Fibroblast of lung (primary cell): ENCODE measurements at regions not wholly inside any gene's neighbourhood (a gene's known extent, or its start where the extent isn't known, plus 50 kb on each side); places are given as distances from the start of the nearest gene placed in this dataset.

Experiments used
- DNase-seq, 2 donors: peaks; one replicate each; pipeline versions ENCODE4 v3.0.0 to v3.0.0-alpha.2; 2010; ENCODE audit warnings: low read depth in 2 of 2
- H2AFZ ChIP-seq: 2 replicates; pipeline ENCODE4 v1.5.1; 2012; ENCODE audit warnings: low read length, control low read depth, inconsistent platforms
- H3K27ac ChIP-seq: 2 replicates; pipeline ENCODE4 v1.5.1; 2011; ENCODE audit warnings: low read length, control low read depth; ENCODE audit not compliant: insufficient read depth
- H3K27me3 ChIP-seq: 2 replicates; pipeline ENCODE4 v1.5.1; 2011; ENCODE audit warnings: mild to moderate bottlenecking, low read length; ENCODE audit not compliant: control insufficient read depth, insufficient read depth
- H3K36me3 ChIP-seq: 2 replicates; pipeline ENCODE4 v1.5.1; 2011; ENCODE audit warnings: low read length; ENCODE audit not compliant: control insufficient read depth, insufficient read depth
- H3K4me1 ChIP-seq: 2 replicates; pipeline ENCODE4 v1.5.1; 2011; ENCODE audit warnings: low read length; ENCODE audit not compliant: control insufficient read depth, insufficient read depth; ENCODE audit errors: extremely low read depth
- H3K4me2 ChIP-seq: 2 replicates; pipeline ENCODE4 v1.5.1; 2011; ENCODE audit warnings: low read length, control low read depth; ENCODE audit not compliant: insufficient read depth; ENCODE audit errors: extremely low read depth
- H3K4me3 ChIP-seq, 4 experiments: fragments of 200-600 bp in 1 of 4; sonication (generic) in 1 of 4; replicated peaks in 1 of 4; 2 replicates each; pipeline ENCODE4 v1.5.1; 2011 to 2016; ENCODE audit warnings: low read length in 4 of 4, low read depth in 3 of 4, mild to moderate bottlenecking in 3 of 4, control low read depth in 2 of 4, inconsistent platforms in 1 of 4, mixed read lengths in 1 of 4; ENCODE audit not compliant: insufficient read depth in 1 of 4; ENCODE audit errors: control extremely low read depth in 1 of 4
- H3K79me2 ChIP-seq: 2 replicates; pipeline ENCODE4 v1.5.1; 2012; ENCODE audit warnings: mild to moderate bottlenecking, low read length, inconsistent platforms; ENCODE audit not compliant: control insufficient read depth, insufficient read depth
- H3K9ac ChIP-seq: 2 replicates; pipeline ENCODE4 v1.5.1; 2011; ENCODE audit warnings: mild to moderate bottlenecking, low read length, control low read depth; ENCODE audit not compliant: insufficient read depth
- H3K9me3 ChIP-seq: 2 replicates; pipeline ENCODE4 v1.5.1; 2012; ENCODE audit warnings: low read depth, low read length; ENCODE audit not compliant: control insufficient read depth, insufficient read depth
- H4K20me1 ChIP-seq: 2 replicates; pipeline ENCODE4 v1.5.1; 2011; ENCODE audit warnings: low read length; ENCODE audit not compliant: control insufficient read depth, insufficient read depth; ENCODE audit errors: extremely low read depth
- EZH2 ChIP-seq: IDR thresholded peaks from 2 replicates; pipeline ENCODE4 v1.5.1; 2012; ENCODE audit warnings: low read length, control low read depth, mild to moderate bottlenecking; ENCODE audit errors: missing control alignments
- TF ChIP-seq, protein P1 (sequence below), 2 donors: IDR thresholded peaks in 1 of 2; conservative IDR thresholded peaks in 1 of 2; 1 replicate in 1 of 2; 2 replicates in 1 of 2; pipeline ENCODE4 v1.5.1; 2011 to 2012; ENCODE audit warnings: low read length in 2 of 2, control low read depth in 1 of 2, inconsistent platforms in 1 of 2, low read depth in 1 of 2, mild to moderate bottlenecking in 1 of 2

DNA sequence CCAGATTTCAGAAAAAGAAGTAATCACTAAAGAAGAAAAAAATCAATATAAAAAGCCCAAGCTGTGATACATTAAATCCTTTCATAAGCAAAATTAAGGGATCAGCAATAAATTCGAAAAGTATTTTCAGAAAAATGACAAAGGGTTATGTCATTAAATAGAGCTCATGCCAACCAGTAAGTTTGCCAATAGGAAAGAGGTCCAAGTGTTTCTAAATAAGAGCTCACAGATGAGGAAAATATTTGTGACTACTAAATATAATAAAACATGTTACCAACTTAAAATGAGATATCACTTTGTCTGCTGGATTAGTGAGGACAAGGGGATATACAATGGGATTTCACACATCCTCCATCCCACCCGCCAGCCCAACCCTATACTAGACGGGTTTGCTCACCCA is 140.3 kb upstream of the EYA4 start:
- Histone ChIP-seq H3K4me1 (peaks cover 2% of the 10 kb centered on the region), H3K4me2 (no peak overlapping the region), H4K20me1 (no peaks in the 10 kb centered on the region), H3K36me3 (no peaks in the 10 kb centered on the region), H3K9me3 (no peaks in the 10 kb centered on the region), H3K79me2 (no peaks in the 10 kb centered on the region), H2AFZ (no peak overlapping the region), H3K27me3 (no peaks in the 10 kb centered on the region), H3K27ac (no peak overlapping the region), H3K4me3 (no peak overlapping the region), H3K9ac (no peak overlapping the region)
- no peak for DNase-seq
- TF ChIP-seq, protein P1, sequence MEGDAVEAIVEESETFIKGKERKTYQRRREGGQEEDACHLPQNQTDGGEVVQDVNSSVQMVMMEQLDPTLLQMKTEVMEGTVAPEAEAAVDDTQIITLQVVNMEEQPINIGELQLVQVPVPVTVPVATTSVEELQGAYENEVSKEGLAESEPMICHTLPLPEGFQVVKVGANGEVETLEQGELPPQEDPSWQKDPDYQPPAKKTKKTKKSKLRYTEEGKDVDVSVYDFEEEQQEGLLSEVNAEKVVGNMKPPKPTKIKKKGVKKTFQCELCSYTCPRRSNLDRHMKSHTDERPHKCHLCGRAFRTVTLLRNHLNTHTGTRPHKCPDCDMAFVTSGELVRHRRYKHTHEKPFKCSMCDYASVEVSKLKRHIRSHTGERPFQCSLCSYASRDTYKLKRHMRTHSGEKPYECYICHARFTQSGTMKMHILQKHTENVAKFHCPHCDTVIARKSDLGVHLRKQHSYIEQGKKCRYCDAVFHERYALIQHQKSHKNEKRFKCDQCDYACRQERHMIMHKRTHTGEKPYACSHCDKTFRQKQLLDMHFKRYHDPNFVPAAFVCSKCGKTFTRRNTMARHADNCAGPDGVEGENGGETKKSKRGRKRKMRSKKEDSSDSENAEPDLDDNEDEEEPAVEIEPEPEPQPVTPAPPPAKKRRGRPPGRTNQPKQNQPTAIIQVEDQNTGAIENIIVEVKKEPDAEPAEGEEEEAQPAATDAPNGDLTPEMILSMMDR (conservative IDR thresholded peaks at IDR 0.05 in 1 of 2, IDR thresholded peaks at IDR 0.05 in 1 of 2; ENCODE audit: low read depth in 1 of 2, low read length in 2 of 2) = no peak
- TF ChIP-seq EZH2 = no peak

DNA sequence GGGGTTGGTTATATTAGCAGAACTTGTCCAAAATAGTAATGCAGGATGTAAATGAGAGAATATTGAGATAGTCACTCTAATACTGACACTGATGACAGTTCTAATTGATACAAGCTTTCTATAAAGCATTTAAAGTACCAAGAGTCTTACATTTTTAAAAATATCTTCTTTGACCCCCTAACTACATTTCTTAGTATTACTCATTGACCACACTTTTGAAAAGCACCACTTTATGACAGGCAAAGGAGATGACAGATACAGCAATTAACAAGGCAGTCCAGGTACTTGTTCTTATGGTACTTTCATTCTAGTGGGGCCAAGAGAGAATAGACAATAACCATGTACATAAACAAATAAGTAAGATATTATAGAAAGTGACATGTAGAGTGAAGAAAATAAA is 139.4 kb upstream of the EYA4 start:
- no peaks in the 10 kb centered on the region for H3K9me3 ChIP-seq
- H2AFZ ChIP-seq = no peak overlapping the region
- H3K36me3 ChIP-seq = no peaks in the 10 kb centered on the region
- H3K27ac ChIP-seq = no peak overlapping the region
- H3K4me2 ChIP-seq = no peak overlapping the region
- peak in 1 of 2 donors; percentile 58 for DNase-seq
- peaks cover 2% of the 10 kb centered on the region for H3K4me1 ChIP-seq
- H3K27me3 ChIP-seq = no peaks in the 10 kb centered on the region
- H3K79me2 ChIP-seq = no peaks in the 10 kb centered on the region
- H4K20me1 ChIP-seq = no peaks in the 10 kb centered on the region
- TF ChIP-seq, protein P1 (conservative IDR thresholded peaks at IDR 0.05 in 1 of 2, IDR thresholded peaks at IDR 0.05 in 1 of 2; ENCODE audit: low read depth in 1 of 2, low read length in 2 of 2) = no peak
- TF ChIP-seq EZH2 = no peak
- H3K4me3 ChIP-seq = no peak overlapping the region
- H3K9ac ChIP-seq = no peak overlapping the region

DNA sequence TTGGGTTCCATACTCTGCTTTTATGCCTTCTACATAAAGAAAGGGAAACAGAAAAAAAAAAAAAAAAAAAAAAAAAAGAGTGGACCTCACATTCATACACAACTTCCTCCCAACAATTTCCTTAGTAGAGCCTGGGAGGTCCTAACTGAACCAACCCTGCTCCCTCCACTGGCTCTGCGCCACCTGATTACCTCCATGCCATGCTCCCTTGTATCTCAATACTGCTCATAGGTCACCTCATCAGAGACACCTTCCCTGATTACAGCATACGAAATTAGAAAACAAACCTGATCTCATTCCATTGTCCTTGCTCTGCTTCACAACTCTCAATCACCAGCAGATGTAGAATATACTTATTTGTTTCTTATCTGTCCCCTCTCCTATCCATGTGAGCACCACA is 134.2 kb upstream of the EYA4 start:
- Histone ChIP-seq H3K4me2 (no peak overlapping the region), H3K27me3 (no peaks in the 10 kb centered on the region), H3K9me3 (no peaks in the 10 kb centered on the region), H4K20me1 (no peaks in the 10 kb centered on the region), H3K4me1 (no peaks in the 10 kb centered on the region), H3K79me2 (no peaks in the 10 kb centered on the region), H2AFZ (no peak overlapping the region), H3K4me3 (no peak overlapping the region), H3K36me3 (no peaks in the 10 kb centered on the region), H3K9ac (no peak overlapping the region), H3K27ac (no peak overlapping the region)
- no peak for DNase-seq
- TF ChIP-seq EZH2 = no peak
- TF ChIP-seq, protein P1 (conservative IDR thresholded peaks at IDR 0.05 in 1 of 2, IDR thresholded peaks at IDR 0.05 in 1 of 2; ENCODE audit: low read depth in 1 of 2, low read length in 2 of 2) = no peak
